D721Med (cell line): ENCODE measurements at regions not wholly inside any gene's neighbourhood (a gene's known extent, or its start where the extent isn't known, plus 50 kb on each side); places are given as distances from the start of the nearest gene placed in this dataset.

Experiments used
- DNase-seq: peaks from one replicate; pipeline ENCODE4 v3.0.0; 2011; ENCODE audit warnings: low spot score; ENCODE audit not compliant: insufficient read length
- FAIRE-seq: peaks from 2 replicates; lab custom pipeline; 2011; peaks lifted over from hg19 to GRCh38; lab: Jason Lieb, UNC
- TF ChIP-seq, protein P1 (sequence below): IDR thresholded peaks from 2 replicates; pipeline ENCODE4 v1.5.1; 2012; ENCODE audit warnings: mild to moderate bottlenecking, control low read depth; ENCODE audit not compliant: insufficient read depth; ENCODE audit errors: missing control alignments

DNA sequence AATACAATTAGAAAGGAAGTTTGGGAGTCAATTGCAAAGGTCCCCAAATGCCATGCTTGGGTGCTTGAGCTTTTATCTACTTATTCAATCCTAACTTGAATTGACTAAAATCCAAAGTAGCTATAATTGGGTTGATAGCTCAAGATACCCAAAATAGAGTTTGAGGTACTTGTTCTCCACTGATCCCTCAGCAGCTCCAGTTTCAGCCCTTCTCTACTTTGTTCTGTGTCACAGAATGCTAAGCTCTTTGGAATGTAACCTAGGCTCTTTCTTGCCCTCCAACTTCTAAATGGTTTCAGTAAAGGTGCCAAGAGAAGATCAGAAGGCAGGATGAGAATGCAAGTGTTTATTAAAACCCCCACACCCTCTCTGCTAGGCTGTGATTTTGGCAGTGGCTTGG is 251.4 kb upstream of the CLEC14A start:
- DNase-seq (no peak), FAIRE-seq (no peak)
- TF ChIP-seq, protein P1, sequence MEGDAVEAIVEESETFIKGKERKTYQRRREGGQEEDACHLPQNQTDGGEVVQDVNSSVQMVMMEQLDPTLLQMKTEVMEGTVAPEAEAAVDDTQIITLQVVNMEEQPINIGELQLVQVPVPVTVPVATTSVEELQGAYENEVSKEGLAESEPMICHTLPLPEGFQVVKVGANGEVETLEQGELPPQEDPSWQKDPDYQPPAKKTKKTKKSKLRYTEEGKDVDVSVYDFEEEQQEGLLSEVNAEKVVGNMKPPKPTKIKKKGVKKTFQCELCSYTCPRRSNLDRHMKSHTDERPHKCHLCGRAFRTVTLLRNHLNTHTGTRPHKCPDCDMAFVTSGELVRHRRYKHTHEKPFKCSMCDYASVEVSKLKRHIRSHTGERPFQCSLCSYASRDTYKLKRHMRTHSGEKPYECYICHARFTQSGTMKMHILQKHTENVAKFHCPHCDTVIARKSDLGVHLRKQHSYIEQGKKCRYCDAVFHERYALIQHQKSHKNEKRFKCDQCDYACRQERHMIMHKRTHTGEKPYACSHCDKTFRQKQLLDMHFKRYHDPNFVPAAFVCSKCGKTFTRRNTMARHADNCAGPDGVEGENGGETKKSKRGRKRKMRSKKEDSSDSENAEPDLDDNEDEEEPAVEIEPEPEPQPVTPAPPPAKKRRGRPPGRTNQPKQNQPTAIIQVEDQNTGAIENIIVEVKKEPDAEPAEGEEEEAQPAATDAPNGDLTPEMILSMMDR: no peak

DNA sequence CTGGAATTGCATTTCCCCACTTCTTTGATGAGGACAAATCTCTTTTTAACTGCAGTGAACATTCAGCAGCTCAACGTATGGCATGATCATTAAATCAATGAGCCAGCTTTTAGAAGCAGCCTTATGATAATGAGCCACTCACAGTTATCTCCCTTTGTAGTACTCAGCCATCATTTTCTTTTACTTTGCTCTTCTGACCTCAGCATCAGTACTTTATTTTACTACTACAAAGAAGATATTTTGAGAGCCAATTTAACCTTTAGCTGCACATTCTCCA is 250.0 kb upstream of the CLEC14A start:
- DNase-seq (no peak), FAIRE-seq (no peak)

DNA sequence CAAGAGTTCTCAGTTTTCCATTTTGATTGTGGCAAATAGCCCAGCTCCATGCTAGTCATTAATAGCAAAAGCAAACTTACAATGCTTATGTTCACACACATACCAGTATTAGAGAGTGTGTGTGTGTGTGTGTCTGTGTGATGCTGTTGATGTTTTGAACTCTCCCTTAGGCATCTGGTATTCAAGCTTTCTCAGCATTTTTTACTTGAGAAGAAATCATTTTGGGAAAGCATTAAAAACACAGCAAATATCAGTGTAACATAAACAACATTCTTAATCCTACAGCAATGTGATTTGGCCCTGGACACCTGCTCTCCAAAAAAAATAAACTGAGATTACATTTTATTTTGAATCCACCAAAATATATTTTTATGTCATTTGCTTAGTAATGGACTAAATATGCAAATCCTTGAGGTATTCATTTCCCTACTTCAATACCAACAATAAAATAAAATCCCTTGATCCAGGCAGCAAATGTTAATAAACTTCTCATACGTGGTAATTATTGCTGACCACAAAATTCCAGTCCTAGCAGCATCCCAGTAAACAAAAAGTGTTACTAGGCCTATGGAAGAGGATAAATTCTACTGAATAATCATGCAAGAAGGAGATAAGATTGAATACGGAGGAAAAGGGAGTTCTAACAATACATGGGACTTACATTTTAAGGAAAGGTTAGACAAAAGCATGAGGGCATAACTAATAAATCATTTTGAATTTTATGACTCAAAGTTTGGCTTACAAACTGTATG is 249.5 kb upstream of the CLEC14A start:
- FAIRE-seq (peak; percentile 29), DNase-seq (no peak)
- TF ChIP-seq, protein P1: no peak

More for the DNA sequence above, 250.0 kb upstream of the CLEC14A start:
- TF ChIP-seq, protein P1: no peak

DNA sequence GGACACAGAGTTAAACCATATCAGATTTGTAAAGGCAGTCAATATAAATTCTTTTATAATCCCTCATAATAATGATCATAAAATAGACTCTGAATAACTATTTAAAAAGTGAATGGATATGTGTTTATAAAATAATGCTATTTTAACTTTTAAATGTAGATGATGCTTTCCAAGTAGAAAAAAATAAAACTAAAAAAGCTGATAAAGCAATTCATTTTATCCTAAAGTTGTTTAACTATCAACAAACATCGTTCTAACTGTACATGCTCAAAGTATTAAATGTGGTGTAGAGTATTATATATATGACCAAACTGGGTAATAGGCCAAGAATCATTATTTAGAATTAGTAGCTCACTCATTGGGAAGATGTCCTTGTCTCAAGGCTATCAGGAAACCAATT is 248.3 kb upstream of the CLEC14A start:
- DNase-seq (no peak), FAIRE-seq (no peak)
- TF ChIP-seq, protein P1: no peak

DNA sequence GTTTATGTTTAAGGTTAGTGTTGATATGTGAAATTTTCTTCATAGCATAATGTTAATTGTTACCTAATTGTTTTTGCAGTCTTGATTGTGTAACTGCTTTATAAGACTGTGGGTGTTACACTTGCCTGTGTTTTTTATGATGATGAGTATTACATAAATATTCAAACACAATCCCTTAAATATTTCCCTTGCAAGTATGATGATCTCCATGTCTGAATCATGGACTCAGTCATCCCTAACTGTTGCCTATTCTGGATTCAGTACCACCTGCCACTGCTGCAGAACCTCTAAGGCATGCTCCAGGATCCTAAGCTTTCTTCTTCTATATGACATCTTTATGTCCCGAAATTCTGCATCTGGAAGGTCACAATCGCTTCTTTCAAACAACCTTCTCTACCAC is 246.3 kb upstream of the CLEC14A start:
- FAIRE-seq (no peak), DNase-seq (no peak)
- TF ChIP-seq, protein P1: no peak

DNA sequence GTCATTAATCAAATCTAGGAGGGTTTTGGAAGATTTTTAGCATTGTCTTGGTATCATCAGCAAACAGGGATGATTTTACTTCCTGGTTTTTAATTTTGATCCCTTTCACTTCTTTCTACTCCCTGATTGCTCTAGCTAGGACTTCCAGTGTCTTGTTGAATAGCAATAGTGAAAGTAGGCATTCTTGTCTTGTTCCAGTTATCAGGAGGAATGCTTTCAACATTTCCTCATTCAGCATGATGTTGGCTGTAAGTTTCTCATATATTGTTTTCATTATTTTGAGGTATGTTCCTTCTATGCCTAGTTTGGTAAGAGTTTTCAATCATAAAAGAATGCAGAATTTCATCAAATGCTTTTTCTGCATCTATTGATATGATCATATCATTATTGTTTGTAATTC is 244.2 kb upstream of the CLEC14A start:
- no peak for FAIRE-seq
- TF ChIP-seq, protein P1: no peak
- DNase-seq: no peak

DNA sequence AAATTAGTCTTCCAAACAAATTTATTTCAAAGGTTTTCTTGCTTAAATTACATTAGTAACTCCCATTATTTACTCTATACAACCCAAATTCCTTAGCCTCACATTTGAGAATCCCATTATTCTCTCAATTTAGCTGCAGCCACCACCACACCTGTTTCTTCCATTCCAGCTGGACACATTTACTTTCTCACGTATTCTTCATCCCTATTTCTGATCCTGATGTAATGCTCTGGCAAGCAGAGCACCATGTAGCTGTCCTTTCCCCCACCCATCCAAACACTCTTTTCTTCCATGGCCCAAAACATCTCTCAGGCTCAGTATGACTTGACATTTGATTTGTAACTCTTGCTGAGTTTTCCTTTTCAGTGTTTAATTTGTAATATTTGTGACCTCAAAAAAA is 240.2 kb upstream of the CLEC14A start:
- TF ChIP-seq, protein P1: no peak
- DNase-seq (no peak), FAIRE-seq (no peak)
